Liver (tissue), 8 donors: ENCODE measurements at regions not wholly inside any gene's neighbourhood (a gene's known extent, or its start where the extent isn't known, plus 50 kb on each side); places are given as distances from the start of the nearest gene placed in this dataset.

Source experiments
- DNase-seq: peaks from one replicate; pipeline ENCODE4 v3.0.0-alpha.2; 2017; ENCODE audit warnings: low spot score
- H3K27ac ChIP-seq, 2 donors: one replicate each; pipeline ENCODE4 v1.7.0; 2013; ENCODE audit warnings: inconsistent platforms in 2 of 2, low read length in 2 of 2, control low read depth in 1 of 2, low read depth in 1 of 2, mild to moderate bottlenecking in 1 of 2
- H3K27me3 ChIP-seq, 4 donors: one replicate each; pipeline versions ENCODE4 v1.6.1 to v1.7.0; 2013; ENCODE audit warnings: low read length in 3 of 4, inconsistent platforms in 1 of 4, mild to moderate bottlenecking in 1 of 4, moderate library complexity in 1 of 4; ENCODE audit not compliant: control insufficient read depth in 4 of 4, insufficient read depth in 4 of 4
- H3K36me3 ChIP-seq, 4 donors: one replicate each; pipeline versions ENCODE4 v1.6.1 to v1.7.0; 2013; ENCODE audit warnings: low read length in 3 of 4, mild to moderate bottlenecking in 3 of 4, low read depth in 1 of 4, moderate library complexity in 1 of 4; ENCODE audit not compliant: control insufficient read depth in 4 of 4, insufficient read depth in 3 of 4
- H3K4me1 ChIP-seq, 4 donors: one replicate each; pipeline versions ENCODE4 v1.6.1 to v1.7.0; 2013; ENCODE audit warnings: low read length in 3 of 4, mild to moderate bottlenecking in 3 of 4, moderate library complexity in 1 of 4; ENCODE audit not compliant: control insufficient read depth in 4 of 4, insufficient read depth in 4 of 4
- H3K4me3 ChIP-seq, 3 donors: one replicate each; pipeline versions ENCODE4 v1.6.1 to v1.7.0; 2013; ENCODE audit warnings: low read length in 3 of 3, control low read depth in 1 of 3, low read depth in 1 of 3, mild to moderate bottlenecking in 1 of 3
- H3K9ac ChIP-seq, 2 donors: one replicate each; pipeline ENCODE4 v1.7.0; 2013; ENCODE audit warnings: low read length in 2 of 2, mild to moderate bottlenecking in 2 of 2, moderate library complexity in 2 of 2, control low read depth in 1 of 2, low read depth in 1 of 2
- H3K9me3 ChIP-seq, 4 donors: one replicate each; pipeline versions ENCODE4 v1.6.1 to v1.7.0; 2013; ENCODE audit warnings: low read length in 3 of 4; ENCODE audit not compliant: control insufficient read depth in 4 of 4
- ATF3 ChIP-seq: IDR thresholded peaks from 2 replicates; pipeline ENCODE4 v1.6.1; 2016; ENCODE audit warnings: antibody characterized with exemption
- CTCF ChIP-seq: fragments of 150-350 bp; IDR thresholded peaks from 2 replicates; pipeline ENCODE4 v1.5.1; 2017; ENCODE audit warnings: improper control_type of control experiment, low read depth, low read length; ENCODE audit not compliant: missing input control
- EGR1 ChIP-seq, 2 donors: IDR thresholded peaks; 2 replicates each; pipeline ENCODE4 v1.6.1; 2016 to 2018; ENCODE audit warnings: antibody characterized with exemption in 2 of 2, low read depth in 2 of 2
- FOXA1 ChIP-seq: IDR thresholded peaks from 2 replicates; pipeline ENCODE4 v1.6.1; 2016; ENCODE audit warnings: antibody characterized with exemption
- FOXA2 ChIP-seq: IDR thresholded peaks from 2 replicates; pipeline ENCODE4 v1.6.1; 2016; ENCODE audit warnings: antibody characterized with exemption
- GABPA ChIP-seq, 2 donors: IDR thresholded peaks in 1 of 2; conservative IDR thresholded peaks in 1 of 2; 2 replicates each; pipeline ENCODE4 v1.6.1; 2016; ENCODE audit warnings: antibody characterized with exemption in 2 of 2, mild to moderate bottlenecking in 1 of 2, moderate library complexity in 1 of 2
- HNF4A ChIP-seq, 2 donors: conservative IDR thresholded peaks; 2 replicates each; pipeline ENCODE4 v1.6.1; 2016; ENCODE audit warnings: antibody characterized with exemption in 2 of 2, mild to moderate bottlenecking in 2 of 2
- HNF4G ChIP-seq: IDR thresholded peaks from 2 replicates; pipeline ENCODE4 v1.6.1; 2016; ENCODE audit warnings: antibody characterized with exemption
- JUND ChIP-seq, 2 donors: IDR thresholded peaks; 2 replicates each; pipeline ENCODE4 v1.6.1; 2016; ENCODE audit warnings: antibody characterized with exemption in 2 of 2
- MAX ChIP-seq: IDR thresholded peaks from 2 replicates; pipeline ENCODE4 v1.6.1; 2016; ENCODE audit warnings: antibody characterized with exemption
- NR2F2 ChIP-seq: IDR thresholded peaks from 2 replicates; pipeline ENCODE4 v1.6.1; 2016; ENCODE audit warnings: antibody characterized with exemption
- RAD21 ChIP-seq, 2 donors: IDR thresholded peaks; 2 replicates each; pipeline ENCODE4 v1.6.1; 2016; ENCODE audit warnings: antibody characterized with exemption in 2 of 2, mild to moderate bottlenecking in 2 of 2
- REST ChIP-seq: IDR thresholded peaks from 2 replicates; pipeline ENCODE4 v1.6.1; 2016; ENCODE audit warnings: antibody characterized with exemption, mild to moderate bottlenecking
- RXRA ChIP-seq, 2 donors: IDR thresholded peaks; 2 replicates each; pipeline ENCODE4 v1.6.1; 2017 to 2018; ENCODE audit warnings: antibody characterized with exemption in 2 of 2, mild to moderate bottlenecking in 1 of 2
- SP1 ChIP-seq: IDR thresholded peaks from 2 replicates; pipeline ENCODE4 v1.6.1; 2018; ENCODE audit warnings: antibody characterized with exemption, mild to moderate bottlenecking
- TAF1 ChIP-seq: conservative IDR thresholded peaks from 2 replicates; pipeline ENCODE4 v1.6.1; 2016; ENCODE audit warnings: antibody characterized with exemption, mild to moderate bottlenecking
- YY1 ChIP-seq: IDR thresholded peaks from 2 replicates; pipeline ENCODE4 v1.6.1; 2016; ENCODE audit warnings: antibody characterized with exemption, mild to moderate bottlenecking
- ZBTB33 ChIP-seq: IDR thresholded peaks from 2 replicates; pipeline ENCODE4 v1.6.1; 2016; ENCODE audit warnings: antibody characterized with exemption
- WGBS: extraction: QIAGEN DNeasy Blood & Tissue Kit; methylation state at CpG from one replicate; pipeline ENCODE4 v1.1.7; 2013; 5-methylcytosine and 5-hydroxymethylcytosine counted together
- donor health status: healthy.
- donor health status: healthy.
- donor health status: healthy.
- donor health status: healthy.
- donor health status: healthy.

- no peak for TF ChIP-seq MAX
These were observed 64.8 kb upstream of the TBCA start (continued) for GRCh38 chr5:77840930-77841329.

GRCh38 chr5:77839691-77840090 is 63.6 kb upstream of the TBCA start:
- Histone ChIP-seq H3K4me1 (peaks cover 0 to 3% (median 2%) of the 10 kb centered on the region in 4 donors), H3K9me3 (no peaks in the 10 kb centered on the region), H3K27me3 (no peaks in the 10 kb centered on the region), H3K4me3 (no peak overlapping the region), H3K27ac (no peak overlapping the region), H3K9ac (no peak overlapping the region), H3K36me3 (no peaks in the 10 kb centered on the region)
- no peak for DNase-seq
- WGBS, result 94% methylated on average over 3 of the region's 3 CpGs
- TF ChIP-seq HNF4A (conservative IDR thresholded peaks at IDR 0.05) (no peak), ZBTB33 (no peak), RXRA (IDR thresholded peaks at IDR 0.05) (no peak), JUND (IDR thresholded peaks at IDR 0.05) (no peak), MAX (no peak), FOXA1 (no peak), CTCF (no peak), REST (no peak), NR2F2 (no peak), FOXA2 (no peak), SP1 (no peak), TAF1 (no peak), ATF3 (no peak), RAD21 (IDR thresholded peaks at IDR 0.05) (no peak), GABPA (IDR thresholded peaks at IDR 0.05 in 1 of 2, conservative IDR thresholded peaks at IDR 0.05 in 1 of 2) (no peak), EGR1 (IDR thresholded peaks at IDR 0.05; ENCODE audit: low read depth in 2 of 2) (no peak), HNF4G (no peak), YY1 (no peak)
